Pancreas (tissue), 10 donors: ENCODE measurements at regions not wholly inside any gene's neighbourhood (a gene's known extent, or its start where the extent isn't known, plus 50 kb on each side); places are given as distances from the start of the nearest gene placed in this dataset.
A peak's percentile ranks its signal among the peaks of the same experiment; 100 is the strongest.
"Not testable (repeated sequence)": the region's sequence is repeated elsewhere in the genome, so short reads cannot be mapped to it uniquely, and the experiment has no call there.

Experiments
- ATAC-seq, 4 donors: fragments of 200-7000 bp; cut with Tn5 transposase; one replicate each; pipeline versions ENCODE4 v1.8.0 to v1.9.1; 2020; ENCODE audit warnings: mild to moderate bottlenecking in 4 of 4, moderate library complexity in 4 of 4
- DNase-seq, 6 donors: peaks; one replicate each; pipeline ENCODE4 v3.0.0-alpha.2; 2020
- FAIRE-seq: peaks from 2 replicates; lab custom pipeline; 2012; peaks lifted over from hg19 to GRCh38; lab: Jason Lieb, UNC
- H3K27ac ChIP-seq, 4 donors: fragments of 200-600 bp; sonication (generic); 1 replicate in 3 of 4; 2 replicates in 1 of 4; pipeline versions ENCODE4 v1.5.0 to v1.8.0; 2020
- H3K27me3 ChIP-seq, 4 donors: fragments of 200-600 bp; one replicate each; pipeline ENCODE4 v1.8.0; 2021
- H3K36me3 ChIP-seq, 3 donors: fragments of 200-600 bp; sonication (generic) in 1 of 3; one replicate each; pipeline versions ENCODE4 v1.5.0 to v1.8.0; 2020 to 2021
- H3K4me1 ChIP-seq, 3 donors: fragments of 200-600 bp; one replicate each; pipeline ENCODE4 v1.8.0; 2021
- H3K4me3 ChIP-seq, 4 donors: fragments of 200-600 bp; sonication (generic) in 2 of 4; one replicate each; pipeline versions ENCODE4 v1.5.0 to v1.8.0; 2020 to 2021
- H3K9me3 ChIP-seq, 4 donors: fragments of 200-600 bp; one replicate each; pipeline ENCODE4 v1.8.0; 2021
- CTCF ChIP-seq, 4 donors: fragments of 200-600 bp; sonication (generic) in 3 of 4; IDR thresholded peaks; one replicate each; pipeline versions ENCODE4 v1.5.0 to v1.8.0; 2021; ENCODE audit warnings: antibody characterized with exemption in 4 of 4
- WGBS, 2 donors: extraction: QIAGEN DNeasy Blood & Tissue Kit; methylation state at CpG; one replicate each; pipeline ENCODE4 v1.1.7; 2013; 5-methylcytosine and 5-hydroxymethylcytosine counted together
- intact Hi-C, 3 donors: fragments of 100-400 bp; cut with DNase I; formaldehyde crosslinking; loops; one replicate each; pipeline versions ENCODE4 v1.11.1 to v1.14.2; 2022
- donor health status: healthy with polysubstance abuse.
- donor health status: DM: no; HTN: no; CAD: no; lungs with moderate emphysema.
- donor health status: DM: no; HTN: no; CAD: no.
- donor health status: control.
- donor health status: control.
- donor health status: Bipolar disorder and iron deficiency.
- donor health status: DM: yes; HTN: yes; CAD: no.
- donor health status: DM: no; HTN: no; CAD: no.
- donor health status: DM: no; HTN: no; CAD: no.
- donor health status: DM: yes; HTN: yes; CAD: no.

GRCh38 chr17:74126179-74126900, 77.1 kb upstream of the RPL38 start:
- intact Hi-C loops = no loop called here
- no peaks in the 10 kb centered on the region for H3K9me3 ChIP-seq
- no peaks in the 10 kb centered on the region for H3K27me3 ChIP-seq
- 48 to 55% methylated on average over 11 of the region's 11 CpGs for WGBS, 2 donors
- FAIRE-seq (no peak), DNase-seq (no peak), ATAC-seq (peak in 2 of 4 donors; percentile 25 to 48)
- no peak for TF ChIP-seq CTCF (IDR thresholded peaks at IDR 0.05)
- H3K27ac ChIP-seq = no peak overlapping the region
- no peak overlapping the region for H3K4me3 ChIP-seq
- H3K4me1 ChIP-seq = no peaks in the 10 kb centered on the region
- H3K36me3 ChIP-seq = no peaks in the 10 kb centered on the region

DNA sequence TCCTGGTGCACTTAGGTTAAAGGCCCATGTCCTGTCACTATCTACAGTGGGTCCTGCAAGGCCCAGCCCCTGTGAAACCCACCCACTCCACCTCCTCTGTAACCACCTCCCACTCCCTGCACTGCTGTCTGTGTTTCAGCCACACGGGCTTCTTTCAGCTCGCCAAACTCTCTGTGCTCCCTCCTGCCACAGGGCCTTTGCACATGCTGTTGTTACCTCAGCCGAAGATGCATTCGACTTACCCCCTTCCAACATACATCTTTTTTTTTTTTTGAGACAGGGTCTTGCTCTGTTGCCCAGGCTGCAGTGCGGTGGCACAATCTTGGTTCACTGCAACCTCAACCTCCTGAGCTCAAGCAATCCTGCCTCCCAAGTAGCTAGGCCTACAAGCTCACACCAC, 76.5 kb upstream of the RPL38 start:
- no peaks in the 10 kb centered on the region for H3K9me3 ChIP-seq
- ATAC-seq (no peak), FAIRE-seq (no peak), DNase-seq (no peak)
- no peaks in the 10 kb centered on the region for H3K36me3 ChIP-seq
- intact Hi-C loops = no loop called here
- WGBS, 2 donors = 78 to 95% methylated on average over 5 of the region's 5 CpGs
- no peak overlapping the region for H3K4me3 ChIP-seq
- no peak for TF ChIP-seq CTCF (IDR thresholded peaks at IDR 0.05)
- no peak overlapping the region for H3K27ac ChIP-seq
- no peaks in the 10 kb centered on the region for H3K27me3 ChIP-seq
- no peaks in the 10 kb centered on the region for H3K4me1 ChIP-seq

DNA sequence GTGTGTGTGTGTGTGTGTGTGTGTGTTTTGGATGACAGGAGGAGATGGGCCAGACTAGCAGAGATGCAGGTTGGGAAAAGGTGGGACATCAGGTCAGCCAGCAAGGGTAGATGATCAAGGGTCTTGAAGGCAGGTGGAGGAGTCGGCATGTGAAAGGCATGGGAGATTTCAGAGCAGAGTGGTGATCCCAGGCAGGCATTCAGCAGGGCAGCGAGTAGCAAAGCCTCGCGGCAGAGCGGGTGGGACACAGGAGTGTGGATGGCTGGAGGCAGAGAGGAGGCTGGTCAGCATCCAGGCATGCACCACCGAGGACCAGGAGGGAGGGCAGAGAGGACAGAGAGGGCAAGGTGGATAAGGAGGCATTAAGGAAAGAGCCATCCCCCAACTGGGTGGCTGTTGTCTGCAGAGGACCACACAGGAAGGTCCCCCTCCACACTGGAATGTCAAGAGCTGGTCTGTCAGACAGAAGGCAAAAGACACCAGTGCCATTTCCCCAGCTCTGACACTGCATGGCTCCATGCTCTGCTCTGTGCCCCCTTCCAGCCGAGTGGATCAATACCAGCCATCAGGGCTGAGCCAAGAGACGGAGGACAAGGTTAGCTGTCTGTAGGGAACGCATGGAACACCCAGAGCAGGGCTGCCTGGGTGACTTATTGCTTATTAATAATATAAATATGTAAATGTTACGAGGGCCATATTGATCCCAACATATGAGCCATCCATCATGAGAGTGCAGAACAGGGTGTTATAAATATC, 74.8 kb upstream of the RPL38 start:
- WGBS, 2 donors = 36 to 43% methylated on average over 10 of the region's 10 CpGs
- FAIRE-seq = no peak
- Histone ChIP-seq H3K4me1 (no peaks in the 10 kb centered on the region), H3K4me3 (no peak overlapping the region), H3K27ac (no peak overlapping the region), H3K36me3 (no peaks in the 10 kb centered on the region), H3K27me3 (no peaks in the 10 kb centered on the region), H3K9me3 (no peaks in the 10 kb centered on the region)
- ATAC-seq = no peak
- no peak for TF ChIP-seq CTCF (IDR thresholded peaks at IDR 0.05)
- no peak for DNase-seq
- intact Hi-C loops = no loop called here

GRCh38 chr17:74129800-74130199, 73.7 kb upstream of the RPL38 start:
- 55 to 60% methylated on average over 6 of the region's 6 CpGs for WGBS, 2 donors
- H3K9me3 ChIP-seq, DNase-seq, ATAC-seq, H3K4me1 ChIP-seq, H3K4me3 ChIP-seq, H3K27me3 ChIP-seq, H3K36me3 ChIP-seq, intact Hi-C loops, FAIRE-seq, H3K27ac ChIP-seq: not testable (repeated sequence)

GRCh38 chr17:74130276-74130675, 73.2 kb upstream of the RPL38 start:
- no peak overlapping the region for H3K4me3 ChIP-seq
- H3K9me3 ChIP-seq = no peaks in the 10 kb centered on the region
- no peaks in the 10 kb centered on the region for H3K4me1 ChIP-seq
- ATAC-seq (no peak), FAIRE-seq (no peak), DNase-seq (no peak)
- intact Hi-C loops = no loop called here
- no peak for TF ChIP-seq CTCF (IDR thresholded peaks at IDR 0.05)
- no peaks in the 10 kb centered on the region for H3K36me3 ChIP-seq
- WGBS, 2 donors = 59 to 68% methylated on average over 14 of the region's 14 CpGs
- H3K27me3 ChIP-seq = no peaks in the 10 kb centered on the region
- H3K27ac ChIP-seq = no peak overlapping the region
